ENCODE measurements at regions not wholly inside any gene's neighbourhood (a gene's known extent, or its start where the extent isn't known, plus 50 kb on each side); places are given as distances from the start of the nearest gene placed in this dataset.

- no peak overlapping the region for H3K27ac ChIP-seq (ENCODE audit: low read length)
- WGBS (ENCODE audit: insufficient coverage), result no CpG with 5 or more reads among the region's 1 CpG
- H3K9me3 ChIP-seq (replicated peaks; ENCODE audit: control insufficient read depth, low read depth, low read length), result no peaks in the 10 kb centered on the region
- H3K27me3 ChIP-seq (ENCODE audit: control insufficient read depth, insufficient read depth, low read length), result no peaks in the 10 kb centered on the region
- H3K36me3 ChIP-seq (ENCODE audit: control insufficient read depth, insufficient read depth, low read length), result no peaks in the 10 kb centered on the region
- no peak for DNase-seq
- H3K4me3 ChIP-seq (ENCODE audit: low read length), result no peak overlapping the region
- peaks cover 2% of the 10 kb centered on the region for H3K4me1 ChIP-seq (ENCODE audit: control insufficient read depth, insufficient read depth, low read length)
Observed at GRCh38 chr14:53547593-53547992, 394.5 kb upstream of the DDHD1 start.

- no peak overlapping the region for H3K27ac ChIP-seq (ENCODE audit: low read length)
- no peaks in the 10 kb centered on the region for H3K36me3 ChIP-seq (ENCODE audit: control insufficient read depth, insufficient read depth, low read length)
- no peak for DNase-seq
- no peaks in the 10 kb centered on the region for H3K9me3 ChIP-seq (replicated peaks; ENCODE audit: control insufficient read depth, low read depth, low read length)
- no peaks in the 10 kb centered on the region for H3K27me3 ChIP-seq (ENCODE audit: control insufficient read depth, insufficient read depth, low read length)
- no peak overlapping the region for H3K4me3 ChIP-seq (ENCODE audit: low read length)
- peaks cover 2% of the 10 kb centered on the region for H3K4me1 ChIP-seq (ENCODE audit: control insufficient read depth, insufficient read depth, low read length)
Observed at GRCh38 chr14:53545217-53545616, 392.1 kb upstream of the DDHD1 start.

DNA sequence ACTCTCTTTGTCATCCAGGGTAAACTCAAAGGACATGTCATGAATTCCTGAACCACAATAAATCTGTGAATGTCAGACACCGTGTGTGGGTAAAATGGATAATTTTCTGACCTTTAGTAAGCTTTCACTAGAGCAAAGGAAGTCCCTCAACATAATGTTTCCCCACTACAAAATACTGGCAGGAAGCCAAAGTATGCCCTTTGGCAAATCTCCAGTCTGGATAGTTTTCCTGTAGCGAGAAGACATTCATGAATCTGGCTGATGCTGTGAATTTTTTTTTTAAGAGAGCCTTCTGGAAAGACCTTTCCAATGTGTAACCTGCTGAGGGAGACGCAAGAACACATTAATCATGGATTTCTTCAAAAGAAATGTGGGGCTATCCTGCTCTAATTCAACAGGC lies 389.6 kb upstream of the DDHD1 start:
- H3K9me3 ChIP-seq (replicated peaks; ENCODE audit: control insufficient read depth, low read depth, low read length), result no peaks in the 10 kb centered on the region
- H3K4me3 ChIP-seq (ENCODE audit: low read length), result no peak overlapping the region
- H3K27ac ChIP-seq (ENCODE audit: low read length), result peak overlapping the region; percentile 22
- H3K36me3 ChIP-seq (ENCODE audit: control insufficient read depth, insufficient read depth, low read length), result no peaks in the 10 kb centered on the region
- H3K4me1 ChIP-seq (ENCODE audit: control insufficient read depth, insufficient read depth, low read length), result peaks cover 12% of the 10 kb centered on the region
- 33% methylated on average over 1 of the region's 3 CpGs for WGBS (ENCODE audit: insufficient coverage)
- peak; percentile 77 for DNase-seq
- no peaks in the 10 kb centered on the region for H3K27me3 ChIP-seq (ENCODE audit: control insufficient read depth, insufficient read depth, low read length)

DNA sequence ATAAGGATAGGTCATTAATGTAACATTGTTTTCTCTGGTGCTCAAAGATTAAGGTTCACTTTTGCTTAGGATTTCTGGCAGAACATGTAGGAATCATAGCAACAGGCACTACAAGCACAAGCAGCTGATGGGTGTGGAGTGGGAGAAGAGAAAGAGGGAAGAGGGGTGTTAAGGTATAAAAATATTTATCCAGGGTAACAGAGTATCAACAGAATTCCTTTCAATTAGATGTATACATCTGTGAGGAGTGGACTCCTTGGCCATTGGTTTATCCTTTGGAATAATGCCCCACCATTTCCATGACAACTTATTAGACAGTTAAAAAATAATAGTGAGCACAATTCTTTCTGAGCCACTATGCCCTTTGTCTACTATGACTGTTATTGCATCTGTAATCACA lies 388.3 kb upstream of the DDHD1 start:
- peak; percentile 71 for DNase-seq
- peaks cover 18% of the 10 kb centered on the region for H3K4me1 ChIP-seq (ENCODE audit: control insufficient read depth, insufficient read depth, low read length)
- H3K27me3 ChIP-seq (ENCODE audit: control insufficient read depth, insufficient read depth, low read length), result no peaks in the 10 kb centered on the region
- H3K9me3 ChIP-seq (replicated peaks; ENCODE audit: control insufficient read depth, low read depth, low read length), result no peaks in the 10 kb centered on the region
- no peak overlapping the region for H3K4me3 ChIP-seq (ENCODE audit: low read length)
- H3K27ac ChIP-seq (ENCODE audit: low read length), result no peak overlapping the region
- no peaks in the 10 kb centered on the region for H3K36me3 ChIP-seq (ENCODE audit: control insufficient read depth, insufficient read depth, low read length)

DNA sequence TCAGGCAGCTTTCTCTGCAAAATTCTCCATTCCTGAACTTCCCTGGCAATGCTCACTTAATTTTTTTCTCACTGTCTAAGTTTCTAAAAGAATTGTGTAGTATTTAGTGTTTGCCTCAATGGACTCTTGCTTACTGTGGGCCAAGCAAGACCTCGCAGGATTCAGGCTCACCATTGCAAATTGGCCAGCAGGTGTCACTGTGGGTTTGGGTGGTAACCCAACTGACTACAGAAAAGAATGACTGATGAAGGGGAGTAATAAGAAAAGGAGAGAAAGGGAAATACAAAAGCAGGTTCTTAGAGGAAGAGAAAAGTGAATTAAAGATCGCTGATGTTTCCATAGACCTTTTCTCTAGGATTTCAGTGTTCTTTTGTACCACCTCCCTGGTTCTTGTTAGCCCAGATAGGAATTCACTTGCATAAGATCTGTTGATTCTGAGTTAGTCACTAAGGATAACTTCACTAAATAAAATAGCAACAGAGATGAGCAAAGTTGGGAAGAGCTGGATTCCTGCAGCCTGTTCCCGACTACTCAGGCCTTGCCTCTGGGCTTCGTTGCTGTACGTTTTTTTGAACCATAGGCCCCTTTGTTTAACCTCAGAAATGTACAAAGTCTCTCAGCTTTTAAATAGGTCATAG lies 386.5 kb upstream of the DDHD1 start:
- peaks cover 20% of the 10 kb centered on the region for H3K4me1 ChIP-seq (ENCODE audit: control insufficient read depth, insufficient read depth, low read length)
- H3K27me3 ChIP-seq (ENCODE audit: control insufficient read depth, insufficient read depth, low read length), result no peaks in the 10 kb centered on the region
- no peak overlapping the region for H3K4me3 ChIP-seq (ENCODE audit: low read length)
- no peaks in the 10 kb centered on the region for H3K9me3 ChIP-seq (replicated peaks; ENCODE audit: control insufficient read depth, low read depth, low read length)
- peak; percentile 94 for DNase-seq
- WGBS (ENCODE audit: insufficient coverage), result 0% methylated on average over 1 of the region's 5 CpGs
- H3K36me3 ChIP-seq (ENCODE audit: control insufficient read depth, insufficient read depth, low read length), result no peaks in the 10 kb centered on the region
- peak overlapping the region; percentile 45 for H3K27ac ChIP-seq (ENCODE audit: low read length)

DNA sequence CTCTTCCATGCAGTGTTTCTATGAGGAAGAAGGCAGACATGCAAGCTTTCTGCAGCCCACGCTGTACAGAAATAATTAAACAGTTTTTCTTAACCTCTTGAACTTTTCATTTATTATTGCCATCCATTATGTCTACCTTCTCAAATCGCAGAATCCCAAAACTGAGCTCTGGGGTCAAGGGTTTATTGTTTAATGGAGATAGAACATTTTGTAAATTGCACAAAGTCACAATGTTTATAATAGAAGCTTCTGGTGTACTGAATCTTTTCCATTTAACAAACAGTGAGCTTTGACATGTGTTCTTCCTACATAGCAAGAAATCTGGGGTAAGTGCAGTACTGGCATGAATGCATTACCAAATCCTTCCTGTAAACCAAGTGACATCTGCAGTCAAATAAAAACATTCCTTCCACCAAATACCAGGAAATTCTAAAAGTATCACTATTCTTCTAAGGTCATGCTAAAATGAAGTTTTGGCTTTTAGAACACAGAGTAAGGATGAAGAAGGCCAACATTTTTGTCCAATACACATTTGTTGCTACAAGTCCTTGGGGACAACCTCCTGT lies 385.3 kb upstream of the DDHD1 start:
- Histone ChIP-seq H3K9me3 (replicated peaks; ENCODE audit: control insufficient read depth, low read depth, low read length) (no peaks in the 10 kb centered on the region), H3K27ac (ENCODE audit: low read length) (peak overlapping the region; percentile 78), H3K36me3 (ENCODE audit: control insufficient read depth, insufficient read depth, low read length) (no peaks in the 10 kb centered on the region), H3K4me3 (ENCODE audit: low read length) (no peak overlapping the region), H3K4me1 (ENCODE audit: control insufficient read depth, insufficient read depth, low read length) (peaks cover 20% of the 10 kb centered on the region), H3K27me3 (ENCODE audit: control insufficient read depth, insufficient read depth, low read length) (no peaks in the 10 kb centered on the region)
- peak; percentile 78 for DNase-seq
- no CpG with 5 or more reads among the region's 2 CpGs for WGBS (ENCODE audit: insufficient coverage)

DNA sequence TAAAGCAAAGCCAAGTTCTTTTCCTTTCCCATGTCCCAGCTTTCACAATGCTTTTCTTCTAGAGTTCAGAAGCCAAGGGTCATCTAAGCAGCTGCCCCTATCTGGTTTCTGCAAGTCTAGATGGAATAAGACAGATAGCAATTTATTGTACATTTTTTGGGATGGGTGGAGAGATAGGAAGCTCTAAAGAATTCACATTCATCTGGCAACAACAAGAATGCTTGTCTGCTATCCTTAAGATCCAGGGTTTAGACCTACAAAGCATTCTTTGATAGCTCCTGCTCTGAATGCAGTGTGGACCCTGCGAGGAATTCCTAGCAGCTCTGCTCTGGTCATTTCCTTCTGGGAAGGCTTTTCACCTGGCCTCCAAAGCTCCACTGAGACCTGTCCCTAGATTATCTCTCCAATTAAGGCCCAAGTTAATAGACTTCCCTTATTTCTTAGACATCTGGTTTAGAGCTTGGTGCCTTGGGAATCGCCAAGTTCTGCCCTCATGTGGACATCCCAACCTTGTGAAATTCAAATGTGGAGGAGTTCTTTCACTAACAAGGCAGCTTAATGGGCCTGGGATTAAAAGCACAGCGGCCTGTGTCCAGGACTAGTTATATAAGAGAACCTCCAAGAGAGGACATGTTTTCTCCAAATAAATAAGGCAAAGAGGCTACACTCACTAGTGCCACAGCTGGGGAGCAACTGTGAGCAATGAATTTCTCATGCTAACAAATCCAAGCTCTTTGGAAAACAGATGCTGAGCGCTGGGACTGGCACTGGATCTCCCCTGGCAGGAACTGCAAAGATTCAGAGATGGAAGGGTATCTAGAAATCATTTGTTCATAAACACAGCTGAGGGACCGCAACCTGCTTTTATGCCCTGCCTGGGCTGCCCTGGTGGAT lies 384.5 kb upstream of the DDHD1 start:
- Histone ChIP-seq H3K4me1 (ENCODE audit: control insufficient read depth, insufficient read depth, low read length) (peaks cover 23% of the 10 kb centered on the region), H3K27ac (ENCODE audit: low read length) (peak overlapping the region; percentile 78), H3K9me3 (replicated peaks; ENCODE audit: control insufficient read depth, low read depth, low read length) (no peaks in the 10 kb centered on the region), H3K27me3 (ENCODE audit: control insufficient read depth, insufficient read depth, low read length) (no peaks in the 10 kb centered on the region), H3K36me3 (ENCODE audit: control insufficient read depth, insufficient read depth, low read length) (no peaks in the 10 kb centered on the region), H3K4me3 (ENCODE audit: low read length) (no peak overlapping the region)
- DNase-seq, result peak; percentile 77
- WGBS (ENCODE audit: insufficient coverage), result 65% methylated on average over 3 of the region's 5 CpGs

GRCh38 chr14:53536446-53536845 lies 383.3 kb upstream of the DDHD1 start:
- H3K27me3 ChIP-seq (ENCODE audit: control insufficient read depth, insufficient read depth, low read length), result no peaks in the 10 kb centered on the region
- no CpG with 5 or more reads among the region's 2 CpGs for WGBS (ENCODE audit: insufficient coverage)
- H3K4me3 ChIP-seq (ENCODE audit: low read length), result no peak overlapping the region
- no peak for DNase-seq
- peaks cover 23% of the 10 kb centered on the region for H3K4me1 ChIP-seq (ENCODE audit: control insufficient read depth, insufficient read depth, low read length)
- H3K9me3 ChIP-seq (replicated peaks; ENCODE audit: control insufficient read depth, low read depth, low read length), result no peaks in the 10 kb centered on the region
- no peak overlapping the region for H3K27ac ChIP-seq (ENCODE audit: low read length)
- H3K36me3 ChIP-seq (ENCODE audit: control insufficient read depth, insufficient read depth, low read length), result no peaks in the 10 kb centered on the region

GRCh38 chr14:53534841-53535240 lies 381.7 kb upstream of the DDHD1 start:
- H3K4me3 ChIP-seq (ENCODE audit: low read length), result no peak overlapping the region
- H3K36me3 ChIP-seq (ENCODE audit: control insufficient read depth, insufficient read depth, low read length), result no peaks in the 10 kb centered on the region
- no peaks in the 10 kb centered on the region for H3K9me3 ChIP-seq (replicated peaks; ENCODE audit: control insufficient read depth, low read depth, low read length)
- DNase-seq, result no peak
- no peaks in the 10 kb centered on the region for H3K27me3 ChIP-seq (ENCODE audit: control insufficient read depth, insufficient read depth, low read length)
- H3K4me1 ChIP-seq (ENCODE audit: control insufficient read depth, insufficient read depth, low read length), result peaks cover 20% of the 10 kb centered on the region
- 80% methylated on average over 6 of the region's 6 CpGs for WGBS (ENCODE audit: insufficient coverage)
- H3K27ac ChIP-seq (ENCODE audit: low read length), result no peak overlapping the region

DNA sequence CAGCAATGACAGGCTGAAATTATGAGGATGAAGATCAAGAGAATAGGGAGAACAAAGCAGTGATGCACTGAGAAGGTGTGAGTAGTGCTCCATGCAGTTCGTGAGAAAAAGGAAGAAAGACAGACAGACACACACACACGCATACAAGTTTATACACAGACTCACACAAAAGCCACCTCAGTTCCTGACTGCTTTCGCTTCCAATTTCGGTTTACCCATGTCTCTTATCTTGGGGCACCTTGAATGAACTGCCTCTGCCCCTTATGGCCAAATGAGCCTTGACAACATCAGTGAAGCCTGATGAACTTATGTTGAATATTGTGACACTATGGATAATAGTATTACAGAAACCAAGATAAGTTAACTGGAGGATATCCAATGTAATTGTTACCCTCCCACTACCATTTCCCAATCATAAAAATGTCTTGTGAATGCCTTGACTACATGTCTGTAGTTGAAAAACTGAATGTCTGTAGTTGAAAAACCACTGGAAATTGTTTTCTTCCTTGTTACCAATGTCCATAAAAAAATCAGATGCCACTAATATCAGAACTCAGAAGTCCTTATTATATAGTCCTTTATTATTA lies 380.4 kb upstream of the DDHD1 start:
- no peak for DNase-seq
- Histone ChIP-seq H3K27me3 (ENCODE audit: control insufficient read depth, insufficient read depth, low read length) (no peaks in the 10 kb centered on the region), H3K9me3 (replicated peaks; ENCODE audit: control insufficient read depth, low read depth, low read length) (no peaks in the 10 kb centered on the region), H3K4me1 (ENCODE audit: control insufficient read depth, insufficient read depth, low read length) (peaks cover 19% of the 10 kb centered on the region), H3K36me3 (ENCODE audit: control insufficient read depth, insufficient read depth, low read length) (no peaks in the 10 kb centered on the region), H3K4me3 (ENCODE audit: low read length) (no peak overlapping the region), H3K27ac (ENCODE audit: low read length) (peak overlapping the region; percentile 56)
- WGBS (ENCODE audit: insufficient coverage), result no CpG with 5 or more reads among the region's 4 CpGs
